Progenitor cell of endocrine pancreas (in vitro differentiated cells): ENCODE measurements at regions not wholly inside any gene's neighbourhood (a gene's known extent, or its start where the extent isn't known, plus 50 kb on each side); places are given as distances from the start of the nearest gene placed in this dataset.

Experiments used
- DNase-seq: peaks from one replicate; pipeline ENCODE4 v3.0.0; 2021; ENCODE audit warnings: low spot score; ENCODE audit not compliant: unreplicated experiment
- H3K27ac Mint-ChIP-seq: 2 replicates; pipeline ENCODE4 v1.8.0; 2021; ENCODE audit warnings: mild to moderate bottlenecking, moderate library complexity, mixed read lengths
- H3K27me3 Mint-ChIP-seq: 2 replicates; pipeline ENCODE4 v1.8.0; 2021; ENCODE audit warnings: mixed read lengths
- H3K36me3 Mint-ChIP-seq: 2 replicates; pipeline ENCODE4 v1.8.0; 2022; ENCODE audit warnings: mixed read lengths; ENCODE audit not compliant: insufficient read depth
- H3K4me1 Mint-ChIP-seq: 2 replicates; pipeline ENCODE4 v1.8.0; 2021; ENCODE audit warnings: low read depth, mixed read lengths
- H3K4me3 Mint-ChIP-seq: 2 replicates; pipeline ENCODE4 v1.8.0; 2021; ENCODE audit warnings: low read depth, mild to moderate bottlenecking, moderate library complexity, mixed read lengths
- H3K9me3 Mint-ChIP-seq: 2 replicates; pipeline ENCODE4 v1.8.0; 2021; ENCODE audit warnings: low read depth, mixed read lengths
- TF ChIP-seq, protein P1 (sequence below): fragments of 200-600 bp; sonication (generic); IDR thresholded peaks from one replicate; pipeline ENCODE4 v1.5.0; 2021; ENCODE audit warnings: antibody characterized with exemption, mild to moderate bottlenecking; ENCODE audit not compliant: unreplicated experiment

DNA sequence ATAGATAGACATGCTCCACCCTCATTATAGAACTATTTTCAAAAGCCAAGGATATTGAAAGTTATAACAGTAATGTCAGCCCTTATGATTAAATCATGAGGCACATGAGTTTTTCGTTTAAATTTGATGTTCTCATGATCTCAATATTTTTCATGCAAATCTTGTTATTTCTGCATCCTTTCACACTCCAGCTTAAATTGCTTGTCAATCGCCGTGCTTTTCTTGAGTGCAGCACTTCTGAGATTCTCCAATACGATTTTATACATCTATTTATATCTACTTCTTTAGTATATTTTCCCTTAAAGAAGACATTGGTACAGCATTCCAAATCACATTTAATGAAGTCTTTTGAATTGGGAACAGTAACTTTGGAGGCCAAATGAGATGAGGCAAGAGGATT is 171.2 kb upstream of the GBE1 start:
- Mint-ChIP-seq H3K4me3 (no peak overlapping the region), H3K27me3 (no peaks in the 10 kb centered on the region), H3K36me3 (no peaks in the 10 kb centered on the region), H3K27ac (no peak overlapping the region), H3K9me3 (no peaks in the 10 kb centered on the region), H3K4me1 (no peaks in the 10 kb centered on the region)
- no peak for DNase-seq
- TF ChIP-seq, protein P1, sequence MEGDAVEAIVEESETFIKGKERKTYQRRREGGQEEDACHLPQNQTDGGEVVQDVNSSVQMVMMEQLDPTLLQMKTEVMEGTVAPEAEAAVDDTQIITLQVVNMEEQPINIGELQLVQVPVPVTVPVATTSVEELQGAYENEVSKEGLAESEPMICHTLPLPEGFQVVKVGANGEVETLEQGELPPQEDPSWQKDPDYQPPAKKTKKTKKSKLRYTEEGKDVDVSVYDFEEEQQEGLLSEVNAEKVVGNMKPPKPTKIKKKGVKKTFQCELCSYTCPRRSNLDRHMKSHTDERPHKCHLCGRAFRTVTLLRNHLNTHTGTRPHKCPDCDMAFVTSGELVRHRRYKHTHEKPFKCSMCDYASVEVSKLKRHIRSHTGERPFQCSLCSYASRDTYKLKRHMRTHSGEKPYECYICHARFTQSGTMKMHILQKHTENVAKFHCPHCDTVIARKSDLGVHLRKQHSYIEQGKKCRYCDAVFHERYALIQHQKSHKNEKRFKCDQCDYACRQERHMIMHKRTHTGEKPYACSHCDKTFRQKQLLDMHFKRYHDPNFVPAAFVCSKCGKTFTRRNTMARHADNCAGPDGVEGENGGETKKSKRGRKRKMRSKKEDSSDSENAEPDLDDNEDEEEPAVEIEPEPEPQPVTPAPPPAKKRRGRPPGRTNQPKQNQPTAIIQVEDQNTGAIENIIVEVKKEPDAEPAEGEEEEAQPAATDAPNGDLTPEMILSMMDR, result no peak

DNA sequence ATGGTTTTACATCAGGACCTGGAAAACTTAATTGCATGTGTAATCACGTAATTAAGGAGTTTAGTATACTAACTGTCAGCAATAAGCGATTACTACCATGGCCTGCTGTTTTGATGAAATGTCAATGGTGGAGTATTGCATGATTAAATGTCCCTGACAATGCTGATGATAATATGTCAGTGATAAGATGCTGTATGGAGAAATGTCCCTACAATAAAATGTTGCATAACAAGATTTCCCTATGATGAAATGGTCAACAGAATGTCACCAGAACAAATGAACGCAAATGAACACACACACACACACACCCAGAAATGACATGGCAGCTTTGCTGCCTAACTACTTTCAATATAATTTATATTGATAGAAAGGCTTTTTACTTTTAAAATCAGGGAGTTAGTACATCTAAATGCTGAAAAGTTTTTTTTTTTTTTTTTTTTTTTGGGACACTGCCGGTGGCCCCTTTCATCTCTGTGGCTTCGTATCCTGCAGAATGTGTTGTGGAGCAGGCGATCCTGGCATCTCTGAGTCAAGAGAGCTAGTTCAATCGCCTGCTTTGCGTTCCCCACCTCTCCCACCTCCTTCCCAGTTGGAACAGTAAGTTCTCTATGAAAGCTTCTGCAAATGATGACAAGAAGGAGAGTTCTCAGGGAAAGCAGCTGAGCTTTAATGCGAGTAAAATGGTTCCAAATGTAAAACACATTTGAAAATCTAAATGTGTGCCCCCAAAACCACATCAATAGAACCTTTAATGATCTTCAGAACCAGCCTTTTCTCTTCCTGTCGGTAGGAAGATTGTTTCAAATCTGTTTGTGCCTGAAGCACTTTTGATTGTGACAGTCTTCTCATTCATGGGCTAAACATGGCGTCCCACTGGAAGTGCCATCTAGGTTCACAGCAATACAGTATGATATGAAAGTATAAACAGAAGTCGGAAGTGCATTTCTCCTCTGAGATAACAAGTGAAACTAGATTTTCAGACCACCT is 170.1 kb upstream of the GBE1 start:
- H3K9me3 Mint-ChIP-seq, result no peaks in the 10 kb centered on the region
- no peak for DNase-seq
- H3K27me3 Mint-ChIP-seq, result no peaks in the 10 kb centered on the region
- H3K4me3 Mint-ChIP-seq, result no peak overlapping the region
- TF ChIP-seq, protein P1, result no peak
- no peaks in the 10 kb centered on the region for H3K4me1 Mint-ChIP-seq
- no peaks in the 10 kb centered on the region for H3K36me3 Mint-ChIP-seq
- no peak overlapping the region for H3K27ac Mint-ChIP-seq

DNA sequence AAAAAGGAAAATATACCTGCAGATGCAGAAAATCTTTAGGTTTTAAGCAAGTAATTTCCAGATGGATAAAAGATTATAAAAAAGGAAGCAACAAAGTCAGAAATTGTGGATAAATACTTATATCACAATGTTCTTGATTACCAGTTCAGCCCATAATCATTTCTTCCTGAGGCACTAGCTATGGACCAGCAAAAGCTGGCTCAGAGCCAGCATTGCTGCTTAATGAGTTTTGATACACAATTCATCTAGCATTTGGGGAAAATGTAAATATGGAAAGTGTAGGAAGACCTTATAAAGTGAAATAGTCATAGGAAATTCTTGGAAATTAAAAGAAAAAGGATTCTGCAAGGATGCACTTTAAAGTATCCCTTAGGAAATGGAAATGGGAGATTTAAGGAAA is 168.3 kb upstream of the GBE1 start:
- H3K27ac Mint-ChIP-seq, result no peak overlapping the region
- no peaks in the 10 kb centered on the region for H3K27me3 Mint-ChIP-seq
- TF ChIP-seq, protein P1, result no peak
- H3K4me1 Mint-ChIP-seq, result no peaks in the 10 kb centered on the region
- DNase-seq, result no peak
- H3K36me3 Mint-ChIP-seq, result no peaks in the 10 kb centered on the region
- H3K9me3 Mint-ChIP-seq, result no peaks in the 10 kb centered on the region
- H3K4me3 Mint-ChIP-seq, result no peak overlapping the region

DNA sequence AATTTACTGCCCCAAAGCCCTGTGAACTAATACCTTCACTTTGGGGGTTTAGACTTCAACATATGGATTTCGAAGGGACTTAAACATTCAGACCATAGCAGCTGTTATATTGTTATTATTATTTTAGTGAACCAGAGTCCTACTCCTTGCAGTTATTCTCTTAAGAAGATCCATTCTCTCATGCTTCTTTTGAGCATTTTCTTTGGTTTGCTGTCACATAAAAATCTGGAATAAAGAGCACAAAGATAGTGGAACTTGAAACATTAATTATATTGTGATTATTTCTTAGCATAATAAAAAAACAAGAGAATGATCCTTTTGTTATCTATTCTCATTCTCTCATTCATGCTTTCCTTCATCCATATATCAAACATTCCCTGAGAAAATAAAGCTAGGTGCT is 166.4 kb upstream of the GBE1 start:
- TF ChIP-seq, protein P1, result no peak
- H3K27me3 Mint-ChIP-seq, result no peaks in the 10 kb centered on the region
- no peak for DNase-seq
- no peaks in the 10 kb centered on the region for H3K36me3 Mint-ChIP-seq
- no peaks in the 10 kb centered on the region for H3K9me3 Mint-ChIP-seq
- no peaks in the 10 kb centered on the region for H3K4me1 Mint-ChIP-seq
- no peak overlapping the region for H3K4me3 Mint-ChIP-seq
- no peak overlapping the region for H3K27ac Mint-ChIP-seq

DNA sequence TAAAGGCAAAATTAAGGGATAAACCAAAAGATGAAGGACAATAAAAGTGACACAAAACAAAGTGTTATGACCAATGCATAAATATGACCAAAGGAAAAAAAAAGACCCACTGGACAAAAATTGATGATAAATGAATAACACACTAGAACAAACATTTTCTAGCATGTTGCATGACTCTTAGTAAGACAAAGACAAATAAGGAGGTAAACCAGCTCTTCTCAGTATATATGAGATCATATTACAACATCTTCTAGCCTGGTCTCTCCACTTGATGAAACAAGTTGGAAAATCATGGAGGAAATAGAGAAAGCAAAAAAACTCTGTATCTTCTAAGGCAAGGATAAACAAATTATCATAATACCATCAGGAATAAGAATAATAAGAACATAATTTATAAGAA is 163.9 kb upstream of the GBE1 start:
- no peaks in the 10 kb centered on the region for H3K27me3 Mint-ChIP-seq
- H3K27ac Mint-ChIP-seq, result no peak overlapping the region
- TF ChIP-seq, protein P1, result no peak
- H3K4me3 Mint-ChIP-seq, result no peak overlapping the region
- no peak for DNase-seq
- H3K4me1 Mint-ChIP-seq, result no peaks in the 10 kb centered on the region
- H3K36me3 Mint-ChIP-seq, result no peaks in the 10 kb centered on the region
- no peaks in the 10 kb centered on the region for H3K9me3 Mint-ChIP-seq
